ENCODE measurements at regions not wholly inside any gene's neighbourhood (a gene's known extent, or its start where the extent isn't known, plus 50 kb on each side); places are given as distances from the start of the nearest gene placed in this dataset.

DNA sequence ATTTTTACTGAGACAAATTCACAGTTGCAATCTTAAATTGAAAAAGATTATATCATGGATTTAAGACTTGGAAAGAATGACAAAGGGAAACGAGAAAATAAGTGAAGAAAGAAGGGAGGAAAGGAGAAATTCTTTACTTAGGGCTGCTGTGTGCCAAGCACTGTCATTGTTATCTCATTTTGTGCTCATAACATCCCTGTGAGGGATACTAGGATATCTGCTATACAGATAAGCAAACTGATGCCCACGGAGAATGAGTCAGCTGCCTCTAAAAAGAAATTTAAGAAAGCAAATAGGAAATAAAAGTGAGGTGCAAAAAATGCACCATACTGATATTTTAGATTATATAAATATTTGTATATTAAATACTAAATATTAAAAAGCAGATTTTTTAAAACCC is 183.6 kb upstream of the NR5A2 start:
- DNase-seq (ENCODE audit: insufficient read length, low spot score) = no peak
- FAIRE-seq = no peak
- no peak for TF ChIP-seq PAX5 (IDR thresholded peaks at IDR 0.05; ENCODE audit: insufficient read depth, low read length, severe bottlenecking)
- no peak for TF ChIP-seq TAF1 (IDR thresholded peaks at IDR 0.05; ENCODE audit: low read depth, low read length)
- TF ChIP-seq POU2F2 (IDR thresholded peaks at IDR 0.05; ENCODE audit: low read depth, low read length) = no peak
- no peak for TF ChIP-seq POLR2A (IDR thresholded peaks at IDR 0.05; ENCODE audit: low read depth, low read length)
- no peak for TF ChIP-seq SPI1 (IDR thresholded peaks at IDR 0.05; ENCODE audit: low read depth, low read length)
- no peak for TF ChIP-seq POLR2AphosphoS5 (IDR thresholded peaks at IDR 0.05; ENCODE audit: low read depth, low read length)

- DNase-seq (ENCODE audit: insufficient read length, low spot score) = no peak
- no peak for FAIRE-seq
- no peak for TF ChIP-seq PAX5 (IDR thresholded peaks at IDR 0.05; ENCODE audit: insufficient read depth, low read length, severe bottlenecking)
- TF ChIP-seq POLR2AphosphoS5 (IDR thresholded peaks at IDR 0.05; ENCODE audit: low read depth, low read length) = no peak
- no peak for TF ChIP-seq SPI1 (IDR thresholded peaks at IDR 0.05; ENCODE audit: low read depth, low read length)
- no peak for TF ChIP-seq POU2F2 (IDR thresholded peaks at IDR 0.05; ENCODE audit: low read depth, low read length)
- no peak for TF ChIP-seq TAF1 (IDR thresholded peaks at IDR 0.05; ENCODE audit: low read depth, low read length)
- no peak for TF ChIP-seq POLR2A (IDR thresholded peaks at IDR 0.05; ENCODE audit: low read depth, low read length)
These were observed 180.5 kb upstream of the NR5A2 start for GRCh38 chr1:199847021-199847420.

DNA sequence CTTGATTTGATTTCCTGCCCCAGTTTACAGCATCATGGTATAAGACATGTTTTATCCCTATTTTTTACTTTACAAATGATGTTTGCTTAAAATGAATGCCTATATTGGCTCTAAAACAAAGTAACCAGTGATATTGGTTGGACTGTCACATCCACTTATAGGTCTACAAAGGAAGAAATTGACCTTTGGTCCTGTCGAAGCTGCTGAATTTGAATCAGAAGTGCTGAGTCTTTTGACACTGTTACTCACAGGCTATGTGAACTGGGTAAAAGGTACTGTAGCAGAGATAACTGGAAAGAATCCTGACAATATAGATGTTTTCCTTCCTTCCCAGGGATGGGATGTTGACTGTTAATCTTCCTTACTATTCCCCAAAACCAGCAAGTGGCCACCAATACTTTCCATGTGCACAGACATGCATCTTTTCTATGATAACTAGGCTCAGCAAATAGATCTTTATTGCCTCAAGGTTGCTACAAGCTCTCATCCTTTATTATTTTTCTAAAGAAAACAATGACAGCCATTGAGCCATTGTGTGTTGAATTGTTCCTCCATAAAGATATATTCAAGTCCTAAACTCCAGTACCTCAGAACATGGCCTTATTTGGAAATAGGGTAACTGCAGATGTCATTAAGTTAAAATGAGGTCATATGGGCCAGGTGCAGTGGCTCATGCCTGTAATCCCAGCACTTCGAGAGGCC is 175.9 kb upstream of the NR5A2 start:
- TF ChIP-seq TAF1 (IDR thresholded peaks at IDR 0.05; ENCODE audit: low read depth, low read length) = no peak
- no peak for TF ChIP-seq POU2F2 (IDR thresholded peaks at IDR 0.05; ENCODE audit: low read depth, low read length)
- TF ChIP-seq PAX5 (IDR thresholded peaks at IDR 0.05; ENCODE audit: insufficient read depth, low read length, severe bottlenecking) = no peak
- TF ChIP-seq POLR2A (IDR thresholded peaks at IDR 0.05; ENCODE audit: low read depth, low read length) = no peak
- no peak for TF ChIP-seq SPI1 (IDR thresholded peaks at IDR 0.05; ENCODE audit: low read depth, low read length)
- TF ChIP-seq POLR2AphosphoS5 (IDR thresholded peaks at IDR 0.05; ENCODE audit: low read depth, low read length) = no peak
- FAIRE-seq = no peak
- no peak for DNase-seq (ENCODE audit: insufficient read length, low spot score)

DNA sequence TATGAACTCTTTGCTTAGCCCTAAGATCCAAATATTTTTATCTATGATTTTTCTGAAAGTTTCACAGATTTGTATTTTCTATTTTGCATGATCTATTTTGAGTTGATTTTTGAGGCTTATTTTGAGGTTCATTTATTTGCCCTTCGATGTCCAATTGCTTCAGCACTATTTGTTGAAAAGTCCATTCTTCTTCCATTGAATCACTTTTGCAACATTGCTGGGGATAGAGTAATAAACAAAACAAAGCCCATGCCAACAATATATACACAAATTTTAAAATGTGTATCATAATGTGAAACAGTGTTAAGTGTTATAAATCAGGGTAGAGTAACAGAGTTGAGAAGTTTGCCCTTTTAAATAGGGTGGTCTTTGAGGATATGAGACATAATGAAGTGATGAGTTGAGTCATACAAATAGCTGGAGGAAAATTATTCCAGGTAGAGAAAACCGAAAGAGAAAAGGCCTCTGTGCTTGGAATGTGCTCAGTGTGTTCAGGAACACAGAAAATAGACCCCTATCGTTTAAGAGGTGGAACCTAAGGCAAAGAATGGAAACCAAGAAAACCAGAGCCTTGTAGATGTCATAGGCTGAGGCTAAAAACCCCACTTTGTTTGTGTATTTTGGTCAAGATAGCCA is 172.7 kb upstream of the NR5A2 start:
- no peak for FAIRE-seq

GRCh38 chr1:199855580-199855979 is 171.9 kb upstream of the NR5A2 start:
- no peak for TF ChIP-seq TAF1 (IDR thresholded peaks at IDR 0.05; ENCODE audit: low read depth, low read length)
- DNase-seq (ENCODE audit: insufficient read length, low spot score) (no peak), FAIRE-seq (no peak)

More for the DNA sequence above, 172.7 kb upstream of the NR5A2 start:
- TF ChIP-seq POU2F2 (IDR thresholded peaks at IDR 0.05; ENCODE audit: low read depth, low read length) = no peak
- TF ChIP-seq POLR2AphosphoS5 (IDR thresholded peaks at IDR 0.05; ENCODE audit: low read depth, low read length) = no peak
- no peak for TF ChIP-seq TAF1 (IDR thresholded peaks at IDR 0.05; ENCODE audit: low read depth, low read length)
- no peak for TF ChIP-seq POLR2A (IDR thresholded peaks at IDR 0.05; ENCODE audit: low read depth, low read length)
- no peak for TF ChIP-seq PAX5 (IDR thresholded peaks at IDR 0.05; ENCODE audit: insufficient read depth, low read length, severe bottlenecking)
- no peak for TF ChIP-seq SPI1 (IDR thresholded peaks at IDR 0.05; ENCODE audit: low read depth, low read length)
- no peak for DNase-seq (ENCODE audit: insufficient read length, low spot score)

DNA sequence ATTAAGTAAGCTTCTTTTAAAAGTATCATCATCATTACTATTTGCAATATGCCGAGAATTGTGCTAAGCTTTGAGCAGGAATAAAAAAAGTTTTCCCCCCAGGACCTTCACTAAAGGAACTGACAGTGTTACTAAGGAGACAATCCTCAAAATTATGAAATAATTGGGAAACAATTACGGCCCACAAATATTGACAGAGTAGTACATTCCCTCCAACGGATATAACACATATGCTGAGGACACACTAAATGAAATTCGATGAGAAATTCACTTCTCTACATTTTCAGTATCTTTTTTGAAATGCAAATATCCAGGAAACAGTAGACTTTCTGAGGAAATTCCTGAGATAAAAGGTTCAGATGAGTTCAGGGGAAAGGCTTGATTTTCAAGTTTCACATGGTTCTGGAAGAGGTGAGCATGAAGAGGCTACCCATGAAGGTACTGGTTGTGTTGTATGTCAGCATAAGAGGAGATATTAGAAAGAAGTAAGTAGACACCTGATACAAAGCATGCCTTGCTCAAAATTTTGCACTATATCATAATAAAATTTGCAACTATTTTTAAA is 171.2 kb upstream of the NR5A2 start:
- DNase-seq (ENCODE audit: insufficient read length, low spot score) (no peak), FAIRE-seq (no peak)
- TF ChIP-seq POU2F2 (IDR thresholded peaks at IDR 0.05; ENCODE audit: low read depth, low read length) = no peak
- no peak for TF ChIP-seq SPI1 (IDR thresholded peaks at IDR 0.05; ENCODE audit: low read depth, low read length)
- TF ChIP-seq POLR2AphosphoS5 (IDR thresholded peaks at IDR 0.05; ENCODE audit: low read depth, low read length) = no peak
- TF ChIP-seq TAF1 (IDR thresholded peaks at IDR 0.05; ENCODE audit: low read depth, low read length) = no peak
- TF ChIP-seq PAX5 (IDR thresholded peaks at IDR 0.05; ENCODE audit: insufficient read depth, low read length, severe bottlenecking) = no peak

- TF ChIP-seq TAF1 (IDR thresholded peaks at IDR 0.05; ENCODE audit: low read depth, low read length) (no peak), POLR2AphosphoS5 (IDR thresholded peaks at IDR 0.05; ENCODE audit: low read depth, low read length) (no peak), PAX5 (IDR thresholded peaks at IDR 0.05; ENCODE audit: insufficient read depth, low read length, severe bottlenecking) (no peak), POLR2A (IDR thresholded peaks at IDR 0.05; ENCODE audit: low read depth, low read length) (no peak), SPI1 (IDR thresholded peaks at IDR 0.05; ENCODE audit: low read depth, low read length) (no peak), POU2F2 (IDR thresholded peaks at IDR 0.05; ENCODE audit: low read depth, low read length) (no peak)
- FAIRE-seq (no peak), DNase-seq (ENCODE audit: insufficient read length, low spot score) (no peak)
These were observed 170.4 kb upstream of the NR5A2 start for GRCh38 chr1:199857108-199857507.

DNA sequence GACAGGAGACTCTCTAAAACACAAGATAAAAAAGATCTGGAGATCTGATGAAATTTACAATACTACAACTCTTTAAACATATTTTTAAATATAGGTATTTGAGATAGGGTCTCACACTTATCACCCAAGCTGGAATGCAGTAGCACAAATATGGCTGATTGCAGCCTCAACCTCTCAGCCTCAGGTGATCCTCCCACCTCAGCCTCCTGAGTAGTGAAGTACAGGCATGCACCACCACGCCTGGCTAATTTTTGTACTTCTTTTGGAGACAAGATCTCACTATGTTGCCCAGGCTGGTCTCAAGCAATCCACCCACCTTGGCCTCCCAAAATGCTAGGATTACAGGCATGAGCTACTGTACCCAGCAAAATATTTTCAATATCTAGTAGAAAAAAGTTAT is 170.0 kb upstream of the NR5A2 start:
- TF ChIP-seq TAF1 (IDR thresholded peaks at IDR 0.05; ENCODE audit: low read depth, low read length) (no peak), POU2F2 (IDR thresholded peaks at IDR 0.05; ENCODE audit: low read depth, low read length) (no peak), POLR2AphosphoS5 (IDR thresholded peaks at IDR 0.05; ENCODE audit: low read depth, low read length) (no peak), SPI1 (IDR thresholded peaks at IDR 0.05; ENCODE audit: low read depth, low read length) (no peak), PAX5 (IDR thresholded peaks at IDR 0.05; ENCODE audit: insufficient read depth, low read length, severe bottlenecking) (no peak), POLR2A (IDR thresholded peaks at IDR 0.05; ENCODE audit: low read depth, low read length) (no peak)
- FAIRE-seq (no peak), DNase-seq (ENCODE audit: insufficient read length, low spot score) (no peak)

- TF ChIP-seq POLR2A (IDR thresholded peaks at IDR 0.05; ENCODE audit: low read depth, low read length) = no peak
- TF ChIP-seq POU2F2 (IDR thresholded peaks at IDR 0.05; ENCODE audit: low read depth, low read length) = no peak
- no peak for TF ChIP-seq SPI1 (IDR thresholded peaks at IDR 0.05; ENCODE audit: low read depth, low read length)
- TF ChIP-seq TAF1 (IDR thresholded peaks at IDR 0.05; ENCODE audit: low read depth, low read length) = no peak
- no peak for TF ChIP-seq PAX5 (IDR thresholded peaks at IDR 0.05; ENCODE audit: insufficient read depth, low read length, severe bottlenecking)
- no peak for TF ChIP-seq POLR2AphosphoS5 (IDR thresholded peaks at IDR 0.05; ENCODE audit: low read depth, low read length)
- DNase-seq (ENCODE audit: insufficient read length, low spot score) = no peak
- FAIRE-seq = no peak
These were observed 169.3 kb upstream of the NR5A2 start for GRCh38 chr1:199858171-199858570.
